Tibial nerve (tissue), 4 donors: ENCODE measurements at regions not wholly inside any gene's neighbourhood (a gene's known extent, or its start where the extent isn't known, plus 50 kb on each side); places are given as distances from the start of the nearest gene placed in this dataset.

ENCODE experiments used
- CTCF ChIP-seq, 5 experiments: fragments of 200-600 bp in 3 of 5; fragments of 450-650 bp in 2 of 5; sonication (generic) in 3 of 5; IDR thresholded peaks; one replicate each; pipeline ENCODE4 v1.5.1; 2016 to 2019; ENCODE audit warnings: antibody characterized with exemption in 5 of 5, mild to moderate bottlenecking in 3 of 5, moderate library complexity in 2 of 5
- EP300 ChIP-seq, 2 donors: sonication (generic); formaldehyde crosslinking; IDR thresholded peaks; one replicate each; pipeline ENCODE4 v1.6.1; 2017; ENCODE audit warnings: antibody characterized with exemption in 2 of 2, mild to moderate bottlenecking in 1 of 2
- POLR2A ChIP-seq, 2 donors: fragments of 450-650 bp; IDR thresholded peaks; one replicate each; pipeline ENCODE4 v1.6.1; 2017; ENCODE audit warnings: antibody characterized with exemption in 2 of 2, mild to moderate bottlenecking in 2 of 2, moderate library complexity in 2 of 2

DNA sequence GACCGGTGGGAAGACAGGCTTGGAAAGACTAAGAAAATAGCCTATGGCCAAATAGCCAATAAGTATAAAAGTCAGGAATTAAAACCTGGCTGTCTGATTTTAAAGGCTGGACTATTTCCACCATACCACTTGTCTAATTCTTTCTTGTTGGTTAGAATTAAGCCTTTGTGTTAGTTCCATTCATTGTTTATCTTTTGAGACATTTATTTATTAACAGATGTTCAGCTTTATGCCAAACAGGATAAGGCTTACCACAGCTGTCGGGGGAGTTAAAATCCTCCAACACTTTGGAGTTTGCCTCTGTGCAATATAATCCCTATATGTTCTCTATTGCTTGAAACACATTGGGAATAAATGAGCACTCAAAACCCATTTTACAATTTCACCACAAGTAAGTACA is 208.3 kb downstream of the TMEM200A start:
- TF ChIP-seq CTCF (IDR thresholded peaks at IDR 0.05) (no peak), POLR2A (IDR thresholded peaks at IDR 0.05) (no peak), EP300 (IDR thresholded peaks at IDR 0.05) (no peak)
